NT2/D1 (cell line): ENCODE measurements at regions not wholly inside any gene's neighbourhood (a gene's known extent, or its start where the extent isn't known, plus 50 kb on each side); places are given as distances from the start of the nearest gene placed in this dataset.

Experiments used
- DNase-seq: peaks from one replicate; pipeline ENCODE4 v3.0.0-alpha.2; 2011; ENCODE audit warnings: low read depth, low spot score
- H3K27me3 ChIP-seq: 2 replicates; pipeline ENCODE4 v1.6.0; 2011; ENCODE audit warnings: mild to moderate bottlenecking; ENCODE audit not compliant: insufficient read length, insufficient read depth
- H3K36me3 ChIP-seq: 2 replicates; pipeline ENCODE4 v1.6.1; 2011; ENCODE audit warnings: mild to moderate bottlenecking, low read length, mixed read lengths; ENCODE audit not compliant: insufficient read depth, insufficient read length
- H3K4me1 ChIP-seq: 2 replicates; pipeline ENCODE4 v1.5.1; 2011; ENCODE audit not compliant: insufficient read depth, insufficient read length
- H3K4me3 ChIP-seq: 2 replicates; pipeline ENCODE4 v1.5.1; 2011; ENCODE audit warnings: low read depth; ENCODE audit not compliant: insufficient read length
- H3K9ac ChIP-seq: 2 replicates; pipeline ENCODE4 v1.6.0; 2011; ENCODE audit warnings: low read depth; ENCODE audit not compliant: insufficient read length
- H3K9me3 ChIP-seq: 2 replicates; pipeline ENCODE4 v1.5.1; 2011; ENCODE audit warnings: mild to moderate bottlenecking, low read length; ENCODE audit not compliant: insufficient read depth
- SUZ12 ChIP-seq: IDR thresholded peaks from 2 replicates; pipeline ENCODE4 v1.6.1; 2011; ENCODE audit not compliant: insufficient read length, insufficient read depth; ENCODE audit errors: extremely low read depth
- YY1 ChIP-seq: IDR thresholded peaks from 2 replicates; pipeline ENCODE4 v1.6.1; 2011; ENCODE audit not compliant: insufficient read length, insufficient read depth
- ZNF274 ChIP-seq: IDR thresholded peaks from 2 replicates; pipeline ENCODE4 v1.6.1; 2011; ENCODE audit warnings: mild to moderate bottlenecking, low read depth, low read length

DNA sequence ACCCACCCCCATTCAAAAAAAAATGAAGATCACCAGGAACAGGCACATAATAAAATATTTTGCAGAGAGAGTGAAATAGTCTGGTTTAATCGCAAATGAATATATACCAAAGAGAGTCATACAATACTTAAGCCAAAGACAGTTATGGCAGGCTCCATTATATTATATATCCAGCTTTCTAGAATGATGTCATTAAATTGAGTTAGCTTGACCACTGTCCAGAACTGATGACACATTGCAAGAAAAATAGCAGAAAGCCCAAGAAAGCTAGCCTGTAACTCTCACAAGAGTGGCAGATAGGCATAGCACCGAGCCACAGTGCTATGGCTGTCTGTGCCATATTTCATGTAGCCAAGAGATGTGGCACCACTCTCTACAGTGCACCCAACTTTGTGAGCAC, 231.9 kb upstream of the SEMA6D start:
- no peak overlapping the region for H3K4me3 ChIP-seq
- H3K9ac ChIP-seq: no peak overlapping the region
- no peak for DNase-seq
- no peaks in the 10 kb centered on the region for H3K9me3 ChIP-seq
- no peaks in the 10 kb centered on the region for H3K4me1 ChIP-seq
- H3K27me3 ChIP-seq: no peaks in the 10 kb centered on the region
- no peaks in the 10 kb centered on the region for H3K36me3 ChIP-seq
- no peak for TF ChIP-seq YY1
- no peak for TF ChIP-seq SUZ12
- TF ChIP-seq ZNF274: no peak

DNA sequence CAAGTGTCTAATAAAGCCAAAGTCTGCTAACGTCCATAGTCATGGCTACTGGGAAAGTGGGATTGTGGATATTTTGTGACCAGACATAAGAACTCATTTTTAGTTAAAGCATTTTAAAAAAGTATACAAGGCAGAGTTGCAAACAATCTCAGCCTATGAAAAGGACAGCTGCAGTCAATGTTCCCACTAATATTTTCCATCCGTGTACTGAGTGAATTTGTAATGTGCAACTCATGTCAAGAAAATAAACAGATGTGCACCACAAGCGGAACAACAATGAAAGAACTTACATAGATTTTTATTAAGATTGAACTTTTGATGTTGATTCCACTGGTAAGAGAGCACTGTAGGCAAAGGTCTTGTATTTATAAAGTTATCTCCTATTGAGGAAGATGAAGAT, 231.3 kb upstream of the SEMA6D start:
- Histone ChIP-seq H3K4me3 (no peak overlapping the region), H3K4me1 (no peaks in the 10 kb centered on the region), H3K9me3 (no peaks in the 10 kb centered on the region), H3K27me3 (no peaks in the 10 kb centered on the region), H3K36me3 (no peaks in the 10 kb centered on the region), H3K9ac (no peak overlapping the region)
- no peak for DNase-seq
- TF ChIP-seq YY1: no peak
- TF ChIP-seq ZNF274: no peak
- no peak for TF ChIP-seq SUZ12

DNA sequence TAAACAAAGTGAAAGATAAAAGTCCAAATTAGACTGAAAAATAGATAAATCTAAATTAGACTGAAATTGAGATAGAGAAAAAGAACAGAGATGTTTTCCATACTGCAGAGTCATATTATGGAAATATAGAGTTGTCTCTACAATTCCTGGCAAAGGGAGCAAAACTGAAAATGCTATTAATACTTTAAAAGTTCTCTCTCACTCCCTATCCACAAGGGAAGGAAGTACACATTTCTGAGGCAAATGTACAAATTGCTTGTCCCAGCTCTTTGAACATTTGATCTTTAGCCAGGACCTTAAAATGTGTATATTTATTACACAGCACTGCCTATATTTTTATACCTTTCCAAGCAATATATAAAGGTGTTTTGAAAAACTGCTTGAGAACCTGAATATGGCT, 225.1 kb upstream of the SEMA6D start:
- Histone ChIP-seq H3K4me1 (no peaks in the 10 kb centered on the region), H3K4me3 (no peak overlapping the region), H3K9ac (no peak overlapping the region), H3K36me3 (no peaks in the 10 kb centered on the region), H3K9me3 (no peaks in the 10 kb centered on the region), H3K27me3 (no peaks in the 10 kb centered on the region)
- TF ChIP-seq ZNF274 (no peak), SUZ12 (no peak), YY1 (no peak)
- DNase-seq: no peak

DNA sequence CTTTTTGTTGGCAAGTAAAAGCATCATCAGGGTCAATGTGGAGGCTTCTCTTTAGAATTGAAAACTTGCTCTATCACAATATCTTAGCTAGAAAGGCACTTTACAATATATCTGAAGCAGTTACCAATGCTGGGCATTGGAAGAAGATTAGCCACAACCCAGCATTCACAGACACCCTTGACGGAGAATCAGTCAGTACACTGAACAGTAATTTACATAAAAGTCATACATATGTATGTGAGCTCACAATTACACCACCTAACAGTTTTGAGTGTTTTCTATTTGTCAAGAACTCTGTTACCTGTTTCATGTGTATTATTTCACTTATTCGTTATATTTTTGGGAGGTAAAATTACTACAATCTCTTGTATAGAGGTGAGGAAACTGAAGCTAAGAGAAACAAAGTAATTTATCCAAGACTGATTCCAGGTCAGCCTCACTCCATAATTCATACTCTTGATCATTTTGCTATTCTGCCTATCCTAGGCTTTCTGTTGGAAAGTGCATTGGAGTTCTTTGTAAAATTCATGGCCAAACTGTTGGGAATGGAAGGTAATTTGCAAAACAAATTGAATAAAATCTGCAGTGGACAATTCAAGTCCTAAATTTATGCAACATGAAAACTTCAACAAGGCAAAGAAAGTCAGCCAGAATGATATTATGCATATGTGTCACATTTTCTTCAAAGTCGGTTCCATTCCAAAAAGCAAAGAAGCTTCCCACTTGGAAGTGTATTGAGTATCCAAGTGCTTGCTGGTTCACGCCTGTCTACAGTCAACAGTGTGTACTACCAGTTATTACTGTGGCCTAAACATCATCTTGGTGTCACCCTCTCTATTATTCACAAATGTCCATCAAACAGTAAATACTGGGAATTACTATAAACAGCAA, 223.7 kb upstream of the SEMA6D start:
- H3K4me3 ChIP-seq: no peak overlapping the region

DNA sequence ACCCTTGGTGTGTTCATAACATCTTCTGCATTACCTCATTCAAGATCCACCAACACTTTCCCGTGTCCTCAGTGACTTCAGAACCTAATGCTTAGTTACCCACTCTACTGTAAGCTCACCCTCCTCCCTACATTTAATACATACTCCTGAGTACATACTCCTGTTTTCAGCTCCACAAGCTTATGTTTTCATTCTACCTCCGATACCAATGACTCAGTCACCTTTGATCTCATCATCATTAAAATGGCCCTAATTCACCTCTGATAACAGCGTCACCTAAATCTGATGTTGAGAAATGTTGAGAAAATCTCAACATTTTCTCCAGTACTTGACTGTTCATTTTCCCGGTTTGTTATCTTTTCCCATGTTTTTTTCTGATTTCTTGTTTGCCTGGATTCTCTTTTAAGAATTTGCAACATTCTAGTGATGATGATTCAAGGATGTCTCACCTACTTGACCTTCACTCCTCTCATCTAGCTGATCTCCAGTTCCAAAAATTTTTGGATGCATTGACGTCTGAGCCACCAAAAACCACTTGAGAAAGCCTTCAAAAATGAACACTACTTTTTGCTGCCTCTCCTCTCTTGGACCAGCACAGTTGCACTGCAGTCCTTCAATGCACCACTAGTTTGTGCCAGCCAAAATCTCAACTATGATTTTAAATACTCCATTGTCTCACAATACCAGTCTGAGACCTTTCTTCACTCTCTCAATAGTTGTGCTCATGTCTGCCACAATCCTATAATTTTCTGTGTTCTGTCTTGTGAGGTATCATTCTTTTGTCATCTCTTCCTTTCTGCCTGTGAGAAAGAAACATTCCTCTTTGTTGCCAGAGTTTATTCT, 220.7 kb upstream of the SEMA6D start:
- Histone ChIP-seq H3K27me3 (no peaks in the 10 kb centered on the region), H3K9ac (no peak overlapping the region), H3K36me3 (no peaks in the 10 kb centered on the region), H3K4me3 (no peak overlapping the region), H3K4me1 (no peaks in the 10 kb centered on the region), H3K9me3 (no peaks in the 10 kb centered on the region)
- TF ChIP-seq SUZ12 (no peak), ZNF274 (no peak), YY1 (no peak)
- no peak for DNase-seq

More for the DNA sequence above, 223.7 kb upstream of the SEMA6D start:
- TF ChIP-seq SUZ12 (no peak), YY1 (no peak), ZNF274 (no peak)
- no peaks in the 10 kb centered on the region for H3K9me3 ChIP-seq
- H3K9ac ChIP-seq: no peak overlapping the region
- DNase-seq: no peak
- H3K27me3 ChIP-seq: no peaks in the 10 kb centered on the region
- no peaks in the 10 kb centered on the region for H3K36me3 ChIP-seq
- no peaks in the 10 kb centered on the region for H3K4me1 ChIP-seq

DNA sequence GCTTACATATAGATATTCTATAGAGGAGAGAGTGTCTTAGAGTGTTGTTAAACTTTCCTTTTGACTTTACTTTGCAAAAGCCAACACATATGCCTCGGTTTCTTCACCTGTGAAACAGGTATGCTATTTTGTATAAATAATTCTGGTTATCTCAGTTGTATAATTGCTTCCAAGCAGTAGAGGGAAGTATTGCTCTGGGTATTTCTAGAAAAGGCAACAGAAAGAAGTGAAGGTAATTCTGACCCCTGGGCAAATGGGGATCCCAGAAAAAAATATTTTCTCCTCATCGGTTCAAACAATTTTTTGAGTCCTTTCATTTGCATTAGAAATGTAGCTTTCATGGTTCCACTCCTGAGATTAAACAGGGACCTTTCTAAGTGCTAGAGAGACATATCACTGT, 216.5 kb upstream of the SEMA6D start:
- DNase-seq: no peak
- H3K9ac ChIP-seq: no peak overlapping the region
- no peaks in the 10 kb centered on the region for H3K9me3 ChIP-seq
- H3K36me3 ChIP-seq: no peaks in the 10 kb centered on the region
- no peaks in the 10 kb centered on the region for H3K27me3 ChIP-seq
- TF ChIP-seq YY1 (no peak), ZNF274 (no peak), SUZ12 (no peak)
- H3K4me1 ChIP-seq: no peaks in the 10 kb centered on the region
- no peak overlapping the region for H3K4me3 ChIP-seq

DNA sequence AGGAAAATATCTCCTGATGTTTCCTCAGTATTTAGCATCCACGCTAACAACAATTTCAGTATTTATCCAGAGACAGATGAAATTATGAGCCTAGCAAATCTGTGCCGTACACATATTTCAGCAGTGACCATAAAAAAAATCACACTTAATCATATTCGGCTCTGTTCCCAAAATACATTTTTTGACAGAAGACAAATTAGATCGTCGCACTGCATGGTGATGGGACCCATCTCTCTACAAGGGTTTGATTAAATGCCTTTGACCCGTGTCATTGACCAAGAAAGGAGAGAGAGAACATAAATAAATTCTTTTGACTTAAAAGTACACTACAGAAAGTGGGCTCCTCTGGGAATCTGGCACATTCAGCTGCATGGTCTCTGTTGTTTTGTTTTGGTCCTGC, 215.3 kb upstream of the SEMA6D start:
- Histone ChIP-seq H3K4me3 (no peak overlapping the region), H3K9me3 (no peaks in the 10 kb centered on the region)
- TF ChIP-seq ZNF274 (no peak), YY1 (no peak)

More for the DNA sequence above, 215.3 kb upstream of the SEMA6D start:
- Histone ChIP-seq H3K9ac (no peak overlapping the region), H3K27me3 (no peaks in the 10 kb centered on the region), H3K36me3 (no peaks in the 10 kb centered on the region), H3K4me1 (no peaks in the 10 kb centered on the region)
- DNase-seq: no peak
